Endothelial cell of umbilical vein (primary cell): ENCODE measurements at regions not wholly inside any gene's neighbourhood (a gene's known extent, or its start where the extent isn't known, plus 50 kb on each side); places are given as distances from the start of the nearest gene placed in this dataset.

Experiments used
- CTCF ChIP-seq, 2 donors: IDR thresholded peaks; 1 replicate in 1 of 2; 2 replicates in 1 of 2; pipeline ENCODE4 v1.5.1; 2011; ENCODE audit warnings: low read length in 2 of 2, mild to moderate bottlenecking in 2 of 2, moderate library complexity in 2 of 2, control low read depth in 1 of 2, inconsistent platforms in 1 of 2, low read depth in 1 of 2; ENCODE audit not compliant: insufficient read depth in 1 of 2; ENCODE audit errors: extremely low read depth in 1 of 2
- FOS ChIP-seq: IDR thresholded peaks from 2 replicates; pipeline ENCODE4 v1.6.1; 2011; ENCODE audit warnings: mild to moderate bottlenecking, low read length, moderate library complexity, borderline replicate concordance; ENCODE audit not compliant: insufficient read depth
- JUN ChIP-seq: IDR thresholded peaks from 2 replicates; pipeline ENCODE4 v1.6.1; 2011; ENCODE audit warnings: borderline replicate concordance, low read depth; ENCODE audit not compliant: insufficient read length, insufficient read depth
- MYC ChIP-seq: IDR thresholded peaks from one replicate; pipeline ENCODE4 v1.6.1; 2011; ENCODE audit warnings: mild to moderate bottlenecking, low read depth, low read length
- POLR2A ChIP-seq: IDR thresholded peaks from 2 replicates; pipeline ENCODE4 v1.6.1; 2012; ENCODE audit warnings: low read depth, mild to moderate bottlenecking, control low read depth, low read length
- POLR2AphosphoS5 ChIP-seq: IDR thresholded peaks from 2 replicates; pipeline ENCODE4 v1.6.1; 2012; ENCODE audit warnings: low read depth, mild to moderate bottlenecking, control low read depth, low read length, moderate library complexity; ENCODE audit not compliant: insufficient read depth

GRCh38 chr3:159675285-159675684 lies 313.4 kb upstream of the IL12A start:
- TF ChIP-seq CTCF (IDR thresholded peaks at IDR 0.05; ENCODE audit: extremely low read depth in 1 of 2, insufficient read depth in 1 of 2, low read depth in 1 of 2, low read length in 2 of 2): no peak
- no peak for TF ChIP-seq POLR2AphosphoS5
- TF ChIP-seq POLR2A: no peak
- TF ChIP-seq JUN: no peak
- no peak for TF ChIP-seq MYC
- no peak for TF ChIP-seq FOS
